SU-DHL-6 (cell line): ENCODE measurements at regions not wholly inside any gene's neighbourhood (a gene's known extent, or its start where the extent isn't known, plus 50 kb on each side); places are given as distances from the start of the nearest gene placed in this dataset.

Experiments used
- EZH2phosphoT487 ChIP-seq: fragments of 200-600 bp; sonication (generic), shearing (Covaris generic); conservative IDR thresholded peaks from 2 replicates; pipeline ENCODE4 v1.6.1; 2018; ENCODE audit warnings: mild to moderate bottlenecking, antibody characterized with exemption, low read length, moderate library complexity, mixed read lengths
- TF ChIP-seq, protein P1 (sequence below): fragments of 200-600 bp; sonication (generic); IDR thresholded peaks from one replicate; pipeline ENCODE4 v1.5.1; 2017; ENCODE audit warnings: antibody characterized with exemption, mild to moderate bottlenecking, low read length, moderate library complexity; ENCODE audit not compliant: insufficient read depth, poor library complexity, severe bottlenecking

DNA sequence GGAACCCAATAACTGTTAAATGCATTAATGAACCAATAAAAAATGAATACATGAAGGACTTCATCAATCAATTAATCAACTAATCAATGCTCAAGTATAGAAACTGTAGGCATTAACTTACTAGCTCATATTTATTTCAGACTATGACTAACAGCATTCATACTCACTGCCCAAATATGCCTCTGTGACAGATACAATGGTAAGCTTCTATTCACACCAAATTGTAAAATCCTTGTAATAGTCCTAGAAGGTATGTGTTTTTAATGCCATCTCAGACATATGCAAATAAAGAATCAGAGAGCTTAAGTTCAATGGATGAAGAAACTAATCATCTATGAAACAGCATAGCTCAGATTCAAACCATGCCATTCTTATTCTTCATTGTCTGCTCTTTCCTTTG lies 1253.6 kb upstream of the TENM4 start:
- TF ChIP-seq, protein P1, sequence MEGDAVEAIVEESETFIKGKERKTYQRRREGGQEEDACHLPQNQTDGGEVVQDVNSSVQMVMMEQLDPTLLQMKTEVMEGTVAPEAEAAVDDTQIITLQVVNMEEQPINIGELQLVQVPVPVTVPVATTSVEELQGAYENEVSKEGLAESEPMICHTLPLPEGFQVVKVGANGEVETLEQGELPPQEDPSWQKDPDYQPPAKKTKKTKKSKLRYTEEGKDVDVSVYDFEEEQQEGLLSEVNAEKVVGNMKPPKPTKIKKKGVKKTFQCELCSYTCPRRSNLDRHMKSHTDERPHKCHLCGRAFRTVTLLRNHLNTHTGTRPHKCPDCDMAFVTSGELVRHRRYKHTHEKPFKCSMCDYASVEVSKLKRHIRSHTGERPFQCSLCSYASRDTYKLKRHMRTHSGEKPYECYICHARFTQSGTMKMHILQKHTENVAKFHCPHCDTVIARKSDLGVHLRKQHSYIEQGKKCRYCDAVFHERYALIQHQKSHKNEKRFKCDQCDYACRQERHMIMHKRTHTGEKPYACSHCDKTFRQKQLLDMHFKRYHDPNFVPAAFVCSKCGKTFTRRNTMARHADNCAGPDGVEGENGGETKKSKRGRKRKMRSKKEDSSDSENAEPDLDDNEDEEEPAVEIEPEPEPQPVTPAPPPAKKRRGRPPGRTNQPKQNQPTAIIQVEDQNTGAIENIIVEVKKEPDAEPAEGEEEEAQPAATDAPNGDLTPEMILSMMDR: no peak
- no peak for TF ChIP-seq EZH2phosphoT487
